Breast epithelium (tissue), 4 donors: ENCODE measurements at regions not wholly inside any gene's neighbourhood (a gene's known extent, or its start where the extent isn't known, plus 50 kb on each side); places are given as distances from the start of the nearest gene placed in this dataset.

ENCODE experiments used
- DNase-seq, 2 donors: peaks; one replicate each; pipeline ENCODE4 v3.0.0-alpha.2; 2019; ENCODE audit warnings: low spot score in 2 of 2
- H3K27ac ChIP-seq, 2 donors: fragments of 200-600 bp; sonication (generic) in 1 of 2; one replicate each; pipeline ENCODE4 v1.5.1; 2016 to 2019; ENCODE audit warnings: mild to moderate bottlenecking in 1 of 2
- H3K27me3 ChIP-seq, 2 donors: fragments of 200-600 bp; sonication (generic) in 1 of 2; one replicate each; pipeline versions ENCODE4 v1.5.1 to v1.6.0; 2017 to 2019; ENCODE audit warnings: control low read depth in 1 of 2, mild to moderate bottlenecking in 1 of 2
- H3K36me3 ChIP-seq: fragments of 200-600 bp; one replicate; pipeline ENCODE4 v1.5.1; 2019
- H3K4me1 ChIP-seq, 2 donors: fragments of 200-600 bp; sonication (generic); one replicate each; pipeline ENCODE4 v1.5.1; 2016 to 2019; ENCODE audit warnings: control low read depth in 1 of 2
- H3K4me3 ChIP-seq, 3 donors: fragments of 200-600 bp; sonication (generic); 1 replicate in 2 of 3; 2 replicates in 1 of 3; pipeline ENCODE4 v1.5.1; 2016 to 2019; ENCODE audit warnings: mild to moderate bottlenecking in 3 of 3, moderate library complexity in 2 of 3
- H3K9me3 ChIP-seq, 2 donors: fragments of 200-600 bp; sonication (generic) in 1 of 2; one replicate each; pipeline ENCODE4 v1.5.1; 2016 to 2019; ENCODE audit warnings: control low read depth in 1 of 2
- CTCF ChIP-seq, 3 donors: fragments of 450-650 bp; IDR thresholded peaks; one replicate each; pipeline ENCODE4 v1.5.1; 2016 to 2017; ENCODE audit warnings: antibody characterized with exemption in 3 of 3, mild to moderate bottlenecking in 3 of 3, moderate library complexity in 3 of 3
- POLR2A ChIP-seq: fragments of 450-650 bp; IDR thresholded peaks from one replicate; pipeline ENCODE4 v1.6.1; 2016; ENCODE audit warnings: antibody characterized with exemption, mild to moderate bottlenecking, moderate library complexity
- POLR2AphosphoS5 ChIP-seq, 3 donors: sonication (generic); formaldehyde crosslinking; IDR thresholded peaks; one replicate each; pipeline ENCODE4 v1.6.1; 2017; ENCODE audit warnings: antibody characterized with exemption in 3 of 3
- intact Hi-C: fragments of 100-400 bp; cut with DNase I; formaldehyde crosslinking; loops from one replicate; pipeline ENCODE4 v1.15.1; 2023; ENCODE audit warnings: low total_unique reads

- H3K4me3 ChIP-seq: no peak overlapping the region
- H3K27me3 ChIP-seq: no peaks in the 10 kb centered on the region
- H3K27ac ChIP-seq: no peak overlapping the region
- H3K9me3 ChIP-seq: peaks cover 6 to 8% of the 10 kb centered on the region in 2 donors
- H3K36me3 ChIP-seq: no peaks in the 10 kb centered on the region
- no peak for TF ChIP-seq CTCF (IDR thresholded peaks at IDR 0.05)
- no peak for TF ChIP-seq POLR2A
- TF ChIP-seq POLR2AphosphoS5 (IDR thresholded peaks at IDR 0.05): no peak
- no peaks in the 10 kb centered on the region for H3K4me1 ChIP-seq
- intact Hi-C loops: no loop called here
- no peak for DNase-seq
Observed at GRCh38 chr22:48666620-48667019, 1161.1 kb downstream of the BRD1 start.

GRCh38 chr22:48665311-48665995 lies 1162.2 kb downstream of the BRD1 start:
- no peak overlapping the region for H3K27ac ChIP-seq

GRCh38 chr22:48664586-48664985 lies 1163.1 kb downstream of the BRD1 start:
- TF ChIP-seq POLR2AphosphoS5 (IDR thresholded peaks at IDR 0.05) (no peak), POLR2A (no peak), CTCF (IDR thresholded peaks at IDR 0.05) (no peak)
- no peak overlapping the region for H3K4me3 ChIP-seq
- no peaks in the 10 kb centered on the region for H3K4me1 ChIP-seq
- H3K36me3 ChIP-seq: no peaks in the 10 kb centered on the region
- no peak for DNase-seq
- peaks cover 0 to 5% of the 10 kb centered on the region in 2 donors for H3K9me3 ChIP-seq
- intact Hi-C loops: no loop called here
- H3K27ac ChIP-seq: no peak overlapping the region
- no peaks in the 10 kb centered on the region for H3K27me3 ChIP-seq

More at GRCh38 chr22:48665311-48665995, 1162.2 kb downstream of the BRD1 start:
- Histone ChIP-seq H3K4me1 (no peaks in the 10 kb centered on the region), H3K4me3 (no peak overlapping the region), H3K9me3 (peaks cover 0 to 5% of the 10 kb centered on the region in 2 donors), H3K27me3 (no peaks in the 10 kb centered on the region), H3K36me3 (no peaks in the 10 kb centered on the region)
- TF ChIP-seq POLR2AphosphoS5 (IDR thresholded peaks at IDR 0.05): no peak
- TF ChIP-seq POLR2A: no peak
- TF ChIP-seq CTCF (IDR thresholded peaks at IDR 0.05): no peak
- intact Hi-C loops: no loop called here
- no peak for DNase-seq

- Histone ChIP-seq H3K36me3 (no peaks in the 10 kb centered on the region), H3K4me1 (no peaks in the 10 kb centered on the region), H3K9me3 (peaks cover 0 to 5% of the 10 kb centered on the region in 2 donors), H3K4me3 (no peak overlapping the region), H3K27me3 (no peaks in the 10 kb centered on the region), H3K27ac (no peak overlapping the region)
- no peak for TF ChIP-seq POLR2A
- intact Hi-C loops: no loop called here
- DNase-seq: no peak
Observed at GRCh38 chr22:48663297-48663696, 1164.4 kb downstream of the BRD1 start.

GRCh38 chr22:48662476-48663135 lies 1165.1 kb downstream of the BRD1 start:
- Histone ChIP-seq H3K36me3 (no peaks in the 10 kb centered on the region), H3K9me3 (peaks cover 0 to 5% of the 10 kb centered on the region in 2 donors), H3K27ac (no peak overlapping the region), H3K4me3 (no peak overlapping the region), H3K27me3 (no peaks in the 10 kb centered on the region), H3K4me1 (no peaks in the 10 kb centered on the region)
- intact Hi-C loops: no loop called here
- DNase-seq: no peak
- TF ChIP-seq POLR2A (no peak), POLR2AphosphoS5 (IDR thresholded peaks at IDR 0.05) (no peak), CTCF (IDR thresholded peaks at IDR 0.05) (no peak)
